PC-3 (cell line): ENCODE measurements at regions not wholly inside any gene's neighbourhood (a gene's known extent, or its start where the extent isn't known, plus 50 kb on each side); places are given as distances from the start of the nearest gene placed in this dataset.
A peak's percentile ranks its signal among the peaks of the same experiment; 100 is the strongest.

Experiments used
- ATAC-seq: fragments of 200-7000 bp; cut with Tn5 transposase; 2 replicates; pipeline ENCODE4 v1.9.1; 2020; ENCODE audit warnings: mild to moderate bottlenecking, moderate library complexity
- BruUV-seq: library from RNA; stranded (reverse); fragments of 400-500 nt; replicated peaks from 2 replicates; lab custom pipeline; 2021; lab: Mats Ljungman, UMichigan
- CTCF ChIA-PET: fragments of 300-600 bp; sonication (Branson Sonifier 250); formaldehyde crosslinking; loops from one replicate; lab custom pipeline; 2022; ENCODE audit warnings: antibody characterized with exemption; lab: Charles Lee
- POLR2A ChIA-PET: fragments of 300-600 bp; sonication (Branson Sonifier 250); formaldehyde crosslinking; loops from one replicate; lab custom pipeline; 2022; ENCODE audit warnings: antibody characterized with exemption; ENCODE audit not compliant: unreplicated experiment; lab: Charles Lee
- DNase-seq: peaks from one replicate; pipeline ENCODE4 v3.0.0-alpha.2; 2015
- H2AFZ ChIP-seq: fragments of 300-600 bp; sonication (generic); 2 replicates; pipeline ENCODE4 v1.6.0; 2016; ENCODE audit warnings: antibody characterized with exemption, low read length
- H3F3A ChIP-seq: fragments of 300-600 bp; sonication (generic); one replicate; pipeline ENCODE4 v1.6.0; 2017; ENCODE audit warnings: antibody characterized with exemption, low read length, control low read depth, mild to moderate bottlenecking; ENCODE audit not compliant: unreplicated experiment
- H3K27ac ChIP-seq: fragments of 300-600 bp; sonication (generic); 2 replicates; pipeline ENCODE4 v1.5.1; 2016; ENCODE audit warnings: mild to moderate bottlenecking, low read length
- H3K27me3 ChIP-seq: fragments of 300-600 bp; sonication (generic); 2 replicates; pipeline ENCODE4 v1.6.1; 2016; ENCODE audit warnings: low read length, mixed read lengths
- H3K36me3 ChIP-seq: fragments of 300-600 bp; sonication (generic); 2 replicates; pipeline ENCODE4 v1.6.1; 2016; ENCODE audit warnings: low read depth, mixed run types, low read length, mixed read lengths
- H3K4me1 ChIP-seq: fragments of 300-600 bp; sonication (generic); 2 replicates; pipeline ENCODE4 v1.5.1; 2016; ENCODE audit warnings: low read length; ENCODE audit not compliant: insufficient read depth
- H3K4me2 ChIP-seq: fragments of 300-600 bp; sonication (generic); 2 replicates; pipeline ENCODE4 v1.6.0; 2016; ENCODE audit warnings: low read length
- H3K4me3 ChIP-seq: fragments of 300-600 bp; sonication (generic); 2 replicates; pipeline ENCODE4 v1.5.1; 2016; ENCODE audit warnings: mild to moderate bottlenecking, low read length, mixed read lengths
- H3K79me2 ChIP-seq: fragments of 300-600 bp; sonication (generic); 2 replicates; pipeline ENCODE4 v1.6.1; 2017; ENCODE audit warnings: low read length, mixed read lengths
- H3K9ac ChIP-seq: fragments of 300-600 bp; sonication (generic); 2 replicates; pipeline ENCODE4 v1.6.0; 2016; ENCODE audit warnings: mild to moderate bottlenecking, low read length
- H3K9me2 ChIP-seq: fragments of 300-600 bp; sonication (generic); replicated peaks from 2 replicates; pipeline ENCODE4 v1.6.1; 2016; ENCODE audit warnings: mixed run types, low read length, mixed read lengths
- H3K9me3 ChIP-seq: fragments of 300-600 bp; sonication (generic); 2 replicates; pipeline ENCODE4 v1.6.1; 2016; ENCODE audit warnings: low read length, mixed read lengths
- H4K20me1 ChIP-seq: fragments of 300-600 bp; sonication (generic); 2 replicates; pipeline ENCODE4 v1.6.1; 2016; ENCODE audit warnings: low read length, mixed read lengths
- EZH2 ChIP-seq: fragments of 300-600 bp; sonication (generic); IDR thresholded peaks from one replicate; pipeline ENCODE4 v1.6.1; 2017; ENCODE audit warnings: antibody characterized with exemption, mild to moderate bottlenecking, low read length; ENCODE audit not compliant: unreplicated experiment
- EZH2phosphoT487 ChIP-seq: fragments of 300-600 bp; sonication (generic); IDR thresholded peaks from 2 replicates; pipeline ENCODE4 v1.6.1; 2018; ENCODE audit warnings: mild to moderate bottlenecking, antibody characterized with exemption, low read length, borderline replicate concordance
- intact Hi-C: fragments of 100-400 bp; cut with micrococcal nuclease; formaldehyde crosslinking; loops from 2 replicates; pipeline ENCODE4 v1.9.0; 2023
- TF ChIP-seq, protein P1 (sequence below): fragments of 300-600 bp; sonication (generic); conservative IDR thresholded peaks from 2 replicates; pipeline ENCODE4 v1.5.1; 2017; ENCODE audit warnings: antibody characterized with exemption, low read depth, mild to moderate bottlenecking, low read length

DNA sequence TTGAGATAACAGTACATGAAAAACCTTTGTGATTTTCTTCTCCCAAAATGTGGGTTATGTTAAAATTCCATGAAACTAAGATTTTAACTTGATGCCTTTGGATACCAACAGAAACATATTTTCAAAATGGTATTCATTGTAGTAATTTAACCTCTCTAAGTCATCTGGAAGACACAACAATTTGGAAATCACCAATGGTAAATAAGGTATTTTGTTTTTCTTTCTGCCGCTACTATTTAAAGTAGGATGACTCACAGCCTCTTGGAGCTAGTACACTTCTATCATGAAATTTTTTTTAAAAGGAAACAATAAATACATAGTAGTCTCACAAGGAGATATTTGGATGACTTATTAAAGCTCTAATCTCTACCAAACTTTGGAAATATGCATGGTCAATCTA lies 291.6 kb upstream of the VEPH1 start:
- Histone ChIP-seq H3K4me3 (no peak overlapping the region), H3K9me3 (no peaks in the 10 kb centered on the region), H3K27ac (peak overlapping the region; percentile 22; the same call in 1 of the 2 replicates), H3K9ac (no peak overlapping the region), H3K4me1 (peaks cover 21% of the 10 kb centered on the region), H4K20me1 (no peaks in the 10 kb centered on the region), H3K27me3 (no peaks in the 10 kb centered on the region), H3K4me2 (peak overlapping the region; percentile 55), H3F3A (peaks cover 5% of the 10 kb centered on the region), H3K36me3 (no peaks in the 10 kb centered on the region), H3K9me2 (no peaks in the 10 kb centered on the region), H2AFZ (no peak overlapping the region), H3K79me2 (no peaks in the 10 kb centered on the region)
- DNase-seq (peak; percentile 77), ATAC-seq (peak; percentile 96)
- ChIA-PET POLR2A (interaction anchor here (0.5 to 0.7 kb wide), 2 partner anchors 194 to 1832 kb away, joined by 5 read pairs; no protein-coding TSS in a partner anchor), CTCF (no interaction called here)
- intact Hi-C loops = loop anchor here (2.0 kb wide), 2 partner anchors 62 to 82 kb away; no protein-coding TSS in a partner anchor
- TF ChIP-seq, protein P1, sequence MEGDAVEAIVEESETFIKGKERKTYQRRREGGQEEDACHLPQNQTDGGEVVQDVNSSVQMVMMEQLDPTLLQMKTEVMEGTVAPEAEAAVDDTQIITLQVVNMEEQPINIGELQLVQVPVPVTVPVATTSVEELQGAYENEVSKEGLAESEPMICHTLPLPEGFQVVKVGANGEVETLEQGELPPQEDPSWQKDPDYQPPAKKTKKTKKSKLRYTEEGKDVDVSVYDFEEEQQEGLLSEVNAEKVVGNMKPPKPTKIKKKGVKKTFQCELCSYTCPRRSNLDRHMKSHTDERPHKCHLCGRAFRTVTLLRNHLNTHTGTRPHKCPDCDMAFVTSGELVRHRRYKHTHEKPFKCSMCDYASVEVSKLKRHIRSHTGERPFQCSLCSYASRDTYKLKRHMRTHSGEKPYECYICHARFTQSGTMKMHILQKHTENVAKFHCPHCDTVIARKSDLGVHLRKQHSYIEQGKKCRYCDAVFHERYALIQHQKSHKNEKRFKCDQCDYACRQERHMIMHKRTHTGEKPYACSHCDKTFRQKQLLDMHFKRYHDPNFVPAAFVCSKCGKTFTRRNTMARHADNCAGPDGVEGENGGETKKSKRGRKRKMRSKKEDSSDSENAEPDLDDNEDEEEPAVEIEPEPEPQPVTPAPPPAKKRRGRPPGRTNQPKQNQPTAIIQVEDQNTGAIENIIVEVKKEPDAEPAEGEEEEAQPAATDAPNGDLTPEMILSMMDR = no peak
- TF ChIP-seq EZH2phosphoT487 (no peak), EZH2 (no peak)
- no TSS peak for BruUV-seq

DNA sequence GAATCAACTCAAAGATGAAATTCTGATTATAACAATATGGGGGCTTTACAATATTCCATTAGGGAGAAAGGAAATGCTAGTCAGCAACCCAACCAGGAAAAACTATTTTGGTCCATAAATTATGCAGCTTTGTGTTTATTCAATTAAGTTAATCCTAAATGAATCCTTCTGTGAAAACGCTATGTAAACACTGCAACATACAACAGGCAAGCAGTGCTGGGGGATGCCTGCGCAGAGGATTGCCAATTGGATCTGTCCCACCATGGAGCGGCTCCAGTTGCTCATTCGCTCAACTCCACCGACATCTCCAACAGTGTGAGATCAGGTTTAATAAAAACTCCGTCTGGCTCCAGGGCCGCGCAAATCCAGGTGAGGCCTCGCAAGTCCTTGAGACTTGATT lies 290.5 kb upstream of the VEPH1 start:
- Histone ChIP-seq H2AFZ (no peak overlapping the region), H3K9me3 (no peaks in the 10 kb centered on the region), H4K20me1 (no peaks in the 10 kb centered on the region), H3K9ac (no peak overlapping the region), H3K79me2 (no peaks in the 10 kb centered on the region), H3K27ac (no peak overlapping the region), H3K4me1 (peaks cover 32% of the 10 kb centered on the region), H3K27me3 (no peaks in the 10 kb centered on the region), H3K36me3 (no peaks in the 10 kb centered on the region), H3K4me3 (no peak overlapping the region), H3K9me2 (no peaks in the 10 kb centered on the region), H3K4me2 (no peak overlapping the region), H3F3A (peaks cover 5% of the 10 kb centered on the region)
- ChIA-PET CTCF (no interaction called here), POLR2A (no interaction called here)
- ATAC-seq = no peak
- intact Hi-C loops = loop anchor here (2.0 kb wide), 2 partner anchors 63 to 81 kb away; no protein-coding TSS in a partner anchor
- TF ChIP-seq EZH2phosphoT487 = no peak
- TF ChIP-seq, protein P1 = no peak
- no peak for TF ChIP-seq EZH2
- no TSS peak for BruUV-seq
- DNase-seq = no peak

DNA sequence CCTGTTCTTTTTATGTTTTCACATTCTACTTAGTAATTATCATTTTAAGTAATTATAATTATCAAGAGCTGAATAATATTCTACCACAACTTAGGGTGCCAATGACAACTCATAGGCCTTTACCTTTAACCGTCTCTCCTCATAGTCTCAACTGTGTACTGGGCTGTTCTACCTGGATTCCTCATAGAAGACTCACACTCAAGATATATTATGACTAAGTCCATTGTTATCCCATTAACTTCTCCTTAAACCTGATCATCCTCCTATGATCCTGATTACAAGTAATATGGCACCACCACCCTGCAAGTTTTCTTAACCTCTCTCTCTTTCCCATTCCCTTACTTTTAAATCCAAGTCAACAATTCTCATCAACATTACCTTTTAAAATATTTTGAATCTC lies 285.9 kb upstream of the VEPH1 start:
- peak; percentile 62 for ATAC-seq

More for the DNA sequence above, 285.9 kb upstream of the VEPH1 start:
- peak; percentile 87 for DNase-seq
- TF ChIP-seq, protein P1 = no peak
- TF ChIP-seq EZH2phosphoT487 = no peak
- TF ChIP-seq EZH2 = no peak
- CTCF ChIA-PET = no interaction called here
- Histone ChIP-seq H3K36me3 (no peaks in the 10 kb centered on the region), H3K9me2 (no peaks in the 10 kb centered on the region), H3K4me3 (no peak overlapping the region), H2AFZ (no peak overlapping the region), H3K79me2 (no peaks in the 10 kb centered on the region), H3K4me2 (peak overlapping the region; percentile 25), H3K4me1 (peaks cover 62% of the 10 kb centered on the region), H3K9ac (no peak overlapping the region), H3F3A (peaks cover 12% of the 10 kb centered on the region), H4K20me1 (no peaks in the 10 kb centered on the region), H3K9me3 (no peaks in the 10 kb centered on the region), H3K27ac (peak overlapping the region; percentile 34), H3K27me3 (no peaks in the 10 kb centered on the region)
- POLR2A ChIA-PET = no interaction called here
- no TSS peak for BruUV-seq
- intact Hi-C loops = loop anchor here (5.0 to 10.0 kb wide), 3 partner anchors 193 to 378 kb away; no protein-coding TSS in a partner anchor
